Osteoblast (primary cell): ENCODE measurements at regions not wholly inside any gene's neighbourhood (a gene's known extent, or its start where the extent isn't known, plus 50 kb on each side); places are given as distances from the start of the nearest gene placed in this dataset.
A peak's percentile ranks its signal among the peaks of the same experiment; 100 is the strongest.
"Not testable (repeated sequence)": the region's sequence is repeated elsewhere in the genome, so short reads cannot be mapped to it uniquely, and the experiment has no call there.

Experiments
- DNase-seq: peaks from one replicate; pipeline ENCODE4 v3.0.0; 2011; ENCODE audit warnings: low spot score, mixed read lengths; ENCODE audit not compliant: insufficient read length; ENCODE audit errors: missing footprints
- H2AFZ ChIP-seq: 2 replicates; pipeline ENCODE4 v1.6.0; 2011; ENCODE audit warnings: mild to moderate bottlenecking, low read length
- H3K27ac ChIP-seq: 2 replicates; pipeline ENCODE4 v1.5.1; 2011; ENCODE audit warnings: mild to moderate bottlenecking, low read depth, low read length, moderate library complexity
- H3K27me3 ChIP-seq: 2 replicates; pipeline ENCODE4 v1.6.0; 2012; ENCODE audit warnings: mild to moderate bottlenecking, control low read depth, inconsistent platforms, low read length, moderate library complexity; ENCODE audit not compliant: insufficient read depth
- H3K36me3 ChIP-seq: 2 replicates; pipeline ENCODE4 v1.5.1; 2011; ENCODE audit warnings: mild to moderate bottlenecking, low read length, control low read depth, moderate library complexity; ENCODE audit not compliant: insufficient read depth
- H3K4me1 ChIP-seq: 2 replicates; pipeline ENCODE4 v1.5.1; 2011; ENCODE audit warnings: mild to moderate bottlenecking, low read length, control low read depth, moderate library complexity; ENCODE audit not compliant: insufficient read depth
- H3K4me2 ChIP-seq: 2 replicates; pipeline ENCODE4 v1.6.0; 2011; ENCODE audit warnings: mild to moderate bottlenecking, low read length; ENCODE audit not compliant: insufficient read depth
- H3K4me3 ChIP-seq: fragments of 200-600 bp; sonication (generic); 3 replicates; pipeline ENCODE4 v1.5.1; 2012; ENCODE audit warnings: mild to moderate bottlenecking, low read length, inconsistent platforms; ENCODE audit not compliant: insufficient read depth
- H3K79me2 ChIP-seq: 2 replicates; pipeline ENCODE4 v1.6.0; 2012; ENCODE audit warnings: mild to moderate bottlenecking, low read length, control low read depth, inconsistent platforms; ENCODE audit not compliant: insufficient read depth
- H3K9me3 ChIP-seq: 2 replicates; pipeline ENCODE4 v1.5.1; 2011; ENCODE audit warnings: low read depth, low read length, control low read depth
- H4K20me1 ChIP-seq: 2 replicates; pipeline ENCODE4 v1.6.0; 2012; ENCODE audit warnings: mild to moderate bottlenecking, low read length, control low read depth; ENCODE audit not compliant: insufficient read depth

GRCh38 chr17:30731210-30732132 is 93.0 kb downstream of the CRLF3 start:
- peak overlapping the region; percentile 82 for H3K4me3 ChIP-seq
- H3K36me3 ChIP-seq, H3K27me3 ChIP-seq, H3K4me1 ChIP-seq, H3K9me3 ChIP-seq, H4K20me1 ChIP-seq: not testable (repeated sequence)
- peak; percentile 49 for DNase-seq
- peaks cover 45% of the 10 kb centered on the region for H3K79me2 ChIP-seq
- peak overlapping the region; percentile 82 for H3K4me2 ChIP-seq
- H2AFZ ChIP-seq: peak overlapping the region; percentile 96
- peak overlapping the region; percentile 80 for H3K27ac ChIP-seq

- not testable (repeated sequence) for H3K36me3 ChIP-seq, DNase-seq, H3K4me1 ChIP-seq, H3K9me3 ChIP-seq, H3K27me3 ChIP-seq, H4K20me1 ChIP-seq
- Histone ChIP-seq H3K27ac (peak overlapping the region; percentile 63), H3K4me2 (peak overlapping the region; percentile 82), H2AFZ (peak overlapping the region; percentile 96), H3K4me3 (peak overlapping the region; percentile 66), H3K79me2 (peaks cover 43% of the 10 kb centered on the region)
Measured at GRCh38 chr17:30730837-30731209, 93.7 kb downstream of the CRLF3 start.

- H3K27ac ChIP-seq, H3K4me1 ChIP-seq, H3K4me3 ChIP-seq, H3K4me2 ChIP-seq, H3K27me3 ChIP-seq, H3K36me3 ChIP-seq, H3K9me3 ChIP-seq, DNase-seq, H2AFZ ChIP-seq, H4K20me1 ChIP-seq: not testable (repeated sequence)
- H3K79me2 ChIP-seq: peaks cover 38% of the 10 kb centered on the region
Measured at GRCh38 chr17:30730171-30730836, 94.2 kb downstream of the CRLF3 start.

- H3K27me3 ChIP-seq, H3K4me3 ChIP-seq, H3K9me3 ChIP-seq, H3K4me1 ChIP-seq, H3K4me2 ChIP-seq, H3K27ac ChIP-seq, H3K36me3 ChIP-seq, DNase-seq, H2AFZ ChIP-seq, H4K20me1 ChIP-seq: not testable (repeated sequence)
- H3K79me2 ChIP-seq: peaks cover 33% of the 10 kb centered on the region
Measured at GRCh38 chr17:30729471-30730170, 94.9 kb downstream of the CRLF3 start.

- H3K9me3 ChIP-seq, H3K27me3 ChIP-seq, DNase-seq, H4K20me1 ChIP-seq, H3K4me3 ChIP-seq, H3K4me2 ChIP-seq, H3K4me1 ChIP-seq, H3K27ac ChIP-seq, H2AFZ ChIP-seq, H3K36me3 ChIP-seq: not testable (repeated sequence)
- peaks cover 15% of the 10 kb centered on the region for H3K79me2 ChIP-seq
Measured at GRCh38 chr17:30727517-30727916, 97.0 kb downstream of the CRLF3 start.

GRCh38 chr17:30726734-30727133 is 97.8 kb downstream of the CRLF3 start:
- not testable (repeated sequence) for H3K4me2 ChIP-seq, DNase-seq, H3K27ac ChIP-seq, H3K4me3 ChIP-seq, H3K4me1 ChIP-seq, H3K27me3 ChIP-seq, H2AFZ ChIP-seq, H4K20me1 ChIP-seq, H3K9me3 ChIP-seq, H3K36me3 ChIP-seq
- H3K79me2 ChIP-seq: peaks cover 12% of the 10 kb centered on the region

GRCh38 chr17:30726310-30726709 is 98.2 kb downstream of the CRLF3 start:
- H3K79me2 ChIP-seq, H3K4me1 ChIP-seq, H3K4me2 ChIP-seq, H3K27me3 ChIP-seq, H3K9me3 ChIP-seq, H3K27ac ChIP-seq, H2AFZ ChIP-seq, H4K20me1 ChIP-seq, H3K4me3 ChIP-seq, H3K36me3 ChIP-seq, DNase-seq: not testable (repeated sequence)

GRCh38 chr17:30724034-30724650 is 100.3 kb downstream of the CRLF3 start:
- H3K4me2 ChIP-seq, H3K4me3 ChIP-seq, DNase-seq, H3K27me3 ChIP-seq, H3K36me3 ChIP-seq, H3K9me3 ChIP-seq, H3K4me1 ChIP-seq, H3K27ac ChIP-seq, H4K20me1 ChIP-seq, H2AFZ ChIP-seq: not testable (repeated sequence)
- H3K79me2 ChIP-seq: peaks cover 18% of the 10 kb centered on the region
